NCI-H345 treated with DMSO at 0.1 percent for 48 hours (cell line): ENCODE measurements at regions not wholly inside any gene's neighbourhood (a gene's known extent, or its start where the extent isn't known, plus 50 kb on each side); places are given as distances from the start of the nearest gene placed in this dataset.
"Not testable (repeated sequence)": the region's sequence is repeated elsewhere in the genome, so short reads cannot be mapped to it uniquely, and the experiment has no call there.

ENCODE experiments used
- DNase-seq: peaks from one replicate; lab custom pipeline; 2025; ENCODE audit not compliant: unreplicated experiment; lab: John Stamatoyannopoulos, UW

DNA sequence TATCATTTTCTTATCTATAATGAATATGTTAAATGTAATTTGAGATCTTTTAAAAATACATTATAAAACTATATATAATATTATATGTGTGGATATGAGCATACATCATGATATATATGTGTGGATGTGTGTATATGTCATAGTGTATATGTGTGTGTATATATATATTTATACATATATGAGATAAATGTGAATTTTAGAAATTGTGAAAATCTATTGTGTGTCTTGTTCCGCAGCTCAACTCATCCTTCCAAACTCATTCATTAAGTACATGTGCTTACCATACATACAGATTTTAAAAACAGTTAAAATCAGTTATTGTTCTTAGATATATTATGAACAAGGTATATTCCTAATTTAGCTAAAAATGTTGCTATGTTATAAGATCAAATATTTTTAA is 435.2 kb upstream of the MIR17HG start:
- DNase-seq = no peak

- DNase-seq = no peak
These were observed 429.0 kb upstream of the MIR17HG start for GRCh38 chr13:90918536-90918935.

- DNase-seq = no peak
These were observed 428.3 kb upstream of the MIR17HG start for GRCh38 chr13:90919153-90919552.

DNA sequence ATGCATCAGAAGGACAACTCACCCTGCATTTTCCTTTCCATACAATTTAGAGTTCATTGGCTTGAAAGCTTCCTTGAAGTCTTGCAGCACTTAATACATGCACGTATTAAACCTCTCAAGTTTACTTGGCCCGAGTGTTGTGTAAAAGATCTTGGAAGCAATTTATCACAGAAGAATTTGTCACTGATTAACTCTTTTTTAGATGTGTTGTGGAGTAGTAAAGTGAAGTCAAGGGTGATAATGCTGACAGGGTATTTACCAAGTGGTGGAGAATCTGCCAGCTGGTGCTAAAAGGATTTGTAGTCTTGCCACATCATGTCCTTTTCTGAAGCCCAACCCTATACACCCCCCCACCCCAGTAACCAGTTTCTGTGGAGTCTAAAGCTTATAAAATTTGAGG is 421.0 kb upstream of the MIR17HG start:
- DNase-seq = no peak

DNA sequence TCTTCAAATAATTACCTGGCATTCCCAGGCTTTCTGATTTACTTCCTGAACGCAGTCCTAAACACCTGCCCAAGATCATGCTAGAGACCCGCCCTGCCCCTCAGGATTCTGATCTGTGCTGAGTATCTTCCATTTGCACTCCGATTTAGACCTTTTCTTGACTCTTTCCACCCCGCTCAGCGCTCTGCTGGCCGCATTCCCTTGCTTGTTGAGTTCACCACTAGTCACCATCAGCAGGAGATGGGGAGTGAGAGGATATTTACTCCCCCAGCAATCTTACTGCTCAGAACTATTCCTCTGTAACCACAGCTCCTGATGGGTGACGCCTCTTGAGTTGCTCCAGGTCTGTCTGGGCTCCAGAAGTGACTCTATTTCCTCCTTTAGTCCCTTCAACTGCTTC is 419.4 kb upstream of the MIR17HG start:
- DNase-seq = no peak

DNA sequence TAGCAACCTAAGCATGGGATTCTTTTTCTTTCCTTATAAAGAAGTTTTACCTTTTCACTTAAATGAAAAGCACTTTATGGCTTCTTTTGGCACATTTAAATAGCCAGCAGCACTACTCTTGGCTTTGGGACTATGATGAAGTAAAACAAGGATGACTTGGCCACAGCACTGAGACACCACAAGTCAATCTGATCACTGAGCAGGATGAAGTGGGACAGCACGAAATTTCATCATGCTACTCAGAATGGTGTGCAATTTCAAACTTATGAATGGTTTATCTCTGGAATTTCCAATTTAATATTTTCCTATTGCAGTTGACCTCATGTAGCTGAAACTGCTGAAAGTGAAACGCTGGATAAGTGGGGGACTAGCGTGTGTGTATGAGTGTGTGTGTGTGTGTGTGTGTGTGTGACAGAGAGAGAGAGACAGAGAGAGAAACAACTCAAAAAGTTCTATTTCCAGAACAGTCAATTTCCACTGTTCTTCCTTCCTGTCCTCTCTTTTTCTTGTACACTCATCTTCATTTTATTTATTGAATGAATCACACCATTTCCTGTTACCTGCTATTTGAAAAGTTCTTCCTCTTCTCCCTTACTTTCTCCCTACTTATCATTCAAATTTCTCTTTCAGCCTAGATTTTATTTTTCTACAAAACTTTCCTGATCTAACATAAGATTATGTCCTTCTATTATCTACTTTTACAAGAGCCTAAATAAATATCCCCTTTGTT is 414.2 kb upstream of the MIR17HG start:
- no peak for DNase-seq

GRCh38 chr13:90934741-90935140 is 412.7 kb upstream of the MIR17HG start:
- no peak for DNase-seq

GRCh38 chr13:90938848-90939247 is 408.6 kb upstream of the MIR17HG start:
- no peak for DNase-seq

GRCh38 chr13:90943946-90944345 is 403.5 kb upstream of the MIR17HG start:
- no peak for DNase-seq

- DNase-seq = not testable (repeated sequence)
These were observed 402.3 kb upstream of the MIR17HG start for GRCh38 chr13:90945146-90945545.

DNA sequence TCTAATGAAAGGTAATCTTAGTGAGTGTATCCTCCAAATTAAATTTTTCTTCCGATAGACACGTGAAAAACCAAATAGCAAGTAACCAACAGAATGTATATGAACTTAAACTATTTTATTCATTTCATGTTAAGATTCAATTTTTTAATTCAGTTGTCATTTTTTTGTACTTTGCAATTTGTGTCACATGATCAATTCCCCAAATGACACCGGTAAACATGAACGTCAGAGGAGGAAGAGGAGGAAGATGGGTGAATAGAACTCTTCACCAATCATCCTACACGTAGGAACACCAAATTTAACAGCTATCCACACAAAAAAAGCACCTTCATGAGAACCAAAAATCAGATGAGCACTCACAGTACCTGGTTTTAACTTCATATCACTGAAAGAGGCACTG is 401.4 kb upstream of the MIR17HG start:
- DNase-seq = not testable (repeated sequence)

DNA sequence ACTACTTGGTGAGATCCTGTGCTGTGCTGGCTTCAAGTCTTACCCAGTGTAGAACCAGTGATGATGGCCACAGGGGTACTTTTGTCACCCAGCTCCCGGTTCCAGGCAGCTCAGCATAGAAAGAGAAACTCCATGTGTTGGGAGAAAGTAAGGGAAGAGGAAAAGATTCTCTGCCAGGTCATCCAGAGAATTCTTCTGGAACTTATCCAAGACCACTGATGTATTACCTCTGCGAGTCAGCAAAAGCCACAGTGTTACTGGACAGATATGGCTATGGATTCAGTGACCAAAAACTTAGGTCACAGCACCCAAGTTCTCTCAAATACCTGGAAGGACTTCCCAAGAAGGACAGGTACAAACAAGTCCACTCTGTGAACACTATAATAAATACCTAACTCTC is 399.5 kb upstream of the MIR17HG start:
- DNase-seq = no peak

GRCh38 chr13:90950160-90950559 is 397.3 kb upstream of the MIR17HG start:
- no peak for DNase-seq

DNA sequence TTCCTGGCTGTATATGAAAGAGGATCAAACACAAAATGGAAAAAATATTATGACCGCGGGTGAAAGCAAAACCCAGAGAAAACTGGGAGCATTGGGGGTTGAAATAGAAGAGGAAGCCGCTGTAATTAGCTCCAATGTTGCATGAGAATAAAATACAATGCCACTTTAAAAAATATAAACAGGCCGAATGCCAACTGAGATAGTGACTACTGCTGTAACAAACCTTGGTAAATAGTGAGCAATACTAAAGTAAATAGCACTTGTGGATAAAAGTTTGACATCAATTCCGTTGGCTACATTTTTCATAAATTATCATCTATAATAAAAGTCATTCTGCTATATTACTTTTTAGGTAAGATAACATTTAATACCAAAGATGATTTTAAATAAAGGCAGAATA is 395.8 kb upstream of the MIR17HG start:
- no peak for DNase-seq

DNA sequence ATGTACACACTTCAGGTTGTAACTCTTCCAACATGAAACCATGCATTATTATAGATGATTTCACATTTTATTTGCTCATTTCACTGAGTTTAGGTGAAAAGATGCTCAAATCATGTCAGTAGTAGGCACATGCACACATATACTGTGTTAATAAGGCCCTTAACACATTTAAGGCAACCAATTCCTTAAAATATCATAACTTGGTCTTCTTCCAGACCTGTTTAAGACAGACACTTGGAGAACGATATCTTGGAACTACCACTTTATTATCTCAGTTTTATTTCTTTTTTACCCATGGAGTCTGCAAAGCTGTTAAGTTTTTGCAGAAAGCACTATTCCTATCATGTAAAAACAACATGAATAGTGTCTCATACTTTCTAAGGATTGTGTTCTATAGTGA is 395.2 kb upstream of the MIR17HG start:
- DNase-seq = no peak

DNA sequence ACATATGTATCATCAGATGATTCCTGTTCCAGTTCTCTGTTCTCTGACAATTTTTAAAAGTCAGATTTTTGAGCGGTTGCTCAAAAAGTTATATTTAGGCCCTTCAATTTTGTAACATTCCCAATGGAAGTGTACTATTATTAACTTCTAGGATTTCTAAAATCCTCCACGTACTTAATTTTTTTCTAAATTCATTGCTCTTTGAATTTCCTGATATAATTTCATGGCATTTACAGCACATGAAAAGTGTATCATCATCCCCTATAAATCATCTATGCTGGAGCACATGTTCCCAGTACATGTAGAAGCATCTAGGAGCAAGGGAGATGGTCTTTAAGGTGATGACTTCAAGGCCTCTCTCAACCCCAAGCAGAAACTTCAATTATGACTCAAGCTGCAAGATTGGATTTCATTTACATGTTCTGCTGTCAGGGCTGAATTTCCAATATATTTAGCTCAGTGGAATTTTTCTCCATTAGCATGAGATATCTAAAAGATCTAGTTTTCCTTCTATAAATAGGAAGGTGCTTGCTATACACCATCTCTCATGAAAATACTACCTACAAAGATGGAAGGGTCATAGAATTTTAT is 392.8 kb upstream of the MIR17HG start:
- DNase-seq = no peak

- DNase-seq = no peak
These were observed 391.5 kb upstream of the MIR17HG start for GRCh38 chr13:90956031-90956430.

DNA sequence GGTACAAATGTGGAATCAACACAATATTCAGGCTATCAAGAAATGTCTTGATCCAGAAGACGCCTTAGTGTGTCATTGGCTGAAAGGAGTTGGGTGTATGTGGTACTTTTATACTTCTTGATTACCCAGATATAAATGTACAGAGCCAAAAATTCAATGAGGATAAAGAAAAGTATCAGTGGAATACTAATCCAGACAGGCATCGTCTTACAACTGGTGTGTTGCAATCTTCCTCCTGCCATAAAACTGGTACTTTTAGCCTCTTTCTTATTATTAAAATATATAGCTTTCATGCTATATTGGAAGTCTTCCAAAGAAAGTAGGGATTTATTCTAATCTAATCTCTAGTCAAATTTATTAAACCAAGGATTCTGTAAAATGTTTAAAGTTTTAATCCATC is 388.6 kb upstream of the MIR17HG start:
- DNase-seq = no peak

DNA sequence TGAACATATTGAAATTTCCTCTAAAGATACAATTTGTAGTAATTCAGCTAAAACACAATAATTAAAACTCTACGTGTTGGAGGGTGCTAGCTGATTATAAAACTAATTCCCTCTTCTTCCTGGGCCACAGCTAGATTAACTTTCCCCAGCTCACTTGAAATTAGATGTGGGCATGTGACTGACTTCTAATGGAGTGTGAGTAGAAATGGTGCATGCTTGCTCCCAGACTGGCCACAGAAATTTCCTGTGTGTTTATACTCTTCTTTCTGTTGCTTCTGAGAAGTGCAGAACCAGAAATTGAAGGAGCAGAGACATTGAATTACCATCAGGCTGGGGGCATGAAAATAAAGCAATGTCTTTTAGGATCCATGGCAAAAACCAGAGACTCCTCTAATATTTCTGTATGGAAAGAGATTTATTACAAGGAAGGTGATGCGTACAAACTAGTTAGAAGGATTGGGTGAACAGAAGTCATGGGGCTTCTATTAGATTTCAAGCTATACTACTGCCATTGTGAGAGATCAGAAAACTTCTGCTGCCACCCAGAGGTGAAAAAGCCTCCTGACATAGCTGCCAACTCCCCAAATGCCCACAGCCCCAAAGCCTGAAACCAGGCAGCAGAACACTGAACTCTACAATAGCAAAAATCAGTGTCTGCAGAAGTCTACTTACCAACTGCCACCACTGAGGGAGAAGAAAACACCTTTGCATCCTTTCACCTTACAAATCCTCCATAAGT is 379.2 kb upstream of the MIR17HG start:
- no peak for DNase-seq

GRCh38 chr13:90974249-90974975 is 373.1 kb upstream of the MIR17HG start:
- DNase-seq = peak; percentile 30

GRCh38 chr13:90979059-90979458 is 368.4 kb upstream of the MIR17HG start:
- DNase-seq = no peak

DNA sequence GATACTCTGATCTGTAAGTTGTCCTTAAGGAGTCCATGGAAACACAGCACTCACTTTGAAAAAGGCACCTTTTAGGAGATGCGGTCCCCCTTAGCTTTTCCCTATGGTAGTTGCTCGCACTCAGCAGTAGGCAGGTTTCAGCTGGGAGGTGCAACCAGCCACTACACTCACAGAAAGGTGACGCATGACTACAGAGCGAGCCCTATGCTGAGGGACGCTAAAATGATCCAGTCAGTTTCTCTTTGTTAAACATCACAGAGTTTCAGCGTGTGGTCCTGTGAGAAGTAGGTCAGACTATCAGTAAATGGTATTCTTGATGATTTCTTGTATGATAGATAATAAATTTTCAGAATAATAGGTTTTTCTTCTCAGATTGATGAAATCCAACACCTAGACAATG is 362.7 kb upstream of the MIR17HG start:
- DNase-seq = no peak
